ENCODE measurements at regions not wholly inside any gene's neighbourhood (a gene's known extent, or its start where the extent isn't known, plus 50 kb on each side); places are given as distances from the start of the nearest gene placed in this dataset.

DNA sequence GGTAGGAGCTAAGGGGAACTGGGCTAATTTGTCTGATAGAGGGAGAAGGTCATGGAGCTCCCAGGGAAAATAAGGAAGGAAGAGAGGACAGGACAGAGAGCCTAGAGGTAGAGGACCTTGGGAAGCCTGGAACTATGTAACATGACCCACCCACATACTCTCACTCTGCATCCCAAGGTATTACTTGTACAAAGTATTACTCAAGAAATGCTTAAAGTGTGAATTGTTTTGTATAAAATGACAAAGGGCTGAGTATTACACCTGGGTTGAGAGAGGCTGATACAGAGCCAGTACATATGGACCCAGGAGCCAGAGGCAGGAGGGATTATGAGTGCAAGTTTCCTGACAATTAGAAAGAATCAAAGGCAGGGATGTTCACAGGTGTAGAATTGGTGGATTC, 80.5 kb upstream of the ANKRD55 start:
- Histone ChIP-seq H3K27ac (ENCODE audit: low read length) (no peak overlapping the region), H3K4me3 (ENCODE audit: low read length) (no peak overlapping the region), H3K9me3 (ENCODE audit: control insufficient read depth, low read depth, low read length) (no peaks in the 10 kb centered on the region), H3K4me1 (ENCODE audit: control insufficient read depth, insufficient read depth, low read length) (peaks cover 21% of the 10 kb centered on the region), H3K27me3 (ENCODE audit: control insufficient read depth, insufficient read depth, low read length) (no peaks in the 10 kb centered on the region), H3K36me3 (ENCODE audit: control insufficient read depth, insufficient read depth, low read length) (no peaks in the 10 kb centered on the region)
- DNase-seq: no peak

DNA sequence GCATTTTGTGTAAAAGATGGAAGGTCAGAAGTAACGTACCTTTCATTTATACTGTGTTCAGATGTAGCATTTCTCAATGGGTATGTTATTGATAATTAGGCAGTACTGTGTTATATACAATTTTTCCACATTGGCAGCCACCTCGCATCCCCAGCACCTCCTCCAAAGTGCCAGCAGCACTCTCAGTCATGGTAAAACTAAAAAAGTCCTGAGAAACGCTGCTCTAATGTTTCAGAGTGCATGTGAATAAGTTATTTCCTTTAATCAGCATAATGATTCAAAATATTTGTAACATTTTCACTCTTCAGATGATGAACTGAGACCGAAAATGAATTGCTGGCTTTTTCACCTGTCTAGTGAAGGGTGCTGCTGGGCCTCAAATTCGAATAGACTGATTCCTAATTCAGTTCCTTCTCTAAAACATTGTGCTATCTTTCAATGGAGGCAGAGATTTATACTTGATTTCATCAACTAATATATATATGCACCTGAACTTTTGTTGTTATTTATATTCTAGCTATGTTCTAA, 79.9 kb upstream of the ANKRD55 start:
- DNase-seq: no peak
- no peaks in the 10 kb centered on the region for H3K36me3 ChIP-seq (ENCODE audit: control insufficient read depth, insufficient read depth, low read length)
- peaks cover 23% of the 10 kb centered on the region for H3K4me1 ChIP-seq (ENCODE audit: control insufficient read depth, insufficient read depth, low read length)
- WGBS (ENCODE audit: insufficient coverage, low lambda C conversion rate): 100% methylated on average over 2 of the region's 5 CpGs
- no peak overlapping the region for H3K27ac ChIP-seq (ENCODE audit: low read length)
- no peaks in the 10 kb centered on the region for H3K9me3 ChIP-seq (ENCODE audit: control insufficient read depth, low read depth, low read length)
- H3K4me3 ChIP-seq (ENCODE audit: low read length): no peak overlapping the region
- H3K27me3 ChIP-seq (ENCODE audit: control insufficient read depth, insufficient read depth, low read length): no peaks in the 10 kb centered on the region

DNA sequence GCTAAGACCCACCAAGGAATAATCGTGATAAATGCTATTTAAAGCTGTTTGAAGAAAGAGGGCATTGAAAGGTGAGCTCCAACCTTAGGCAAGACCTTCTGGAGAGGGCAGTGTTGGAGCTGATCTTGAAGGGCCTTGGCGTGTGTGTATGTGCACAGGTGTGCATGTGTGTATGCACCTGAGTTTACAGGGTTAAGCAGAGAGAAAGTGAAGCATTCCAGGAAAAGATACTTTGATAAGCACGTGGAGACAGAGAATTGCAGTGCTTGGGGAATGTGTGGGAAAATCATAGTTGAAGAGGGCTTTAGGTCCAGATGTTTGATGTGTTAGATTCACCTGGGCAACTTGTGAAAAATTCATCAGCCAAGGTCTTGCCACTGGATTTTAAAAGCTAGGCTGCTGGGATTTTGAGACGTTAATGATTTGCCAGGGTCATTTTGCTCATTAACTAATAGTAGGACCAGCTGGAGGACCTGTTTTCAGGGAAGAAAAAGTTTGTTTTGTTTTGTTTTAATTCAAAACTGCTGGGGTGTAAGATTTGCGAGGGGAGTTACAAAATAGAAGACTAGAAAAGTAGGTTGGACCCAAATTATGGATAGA, 78.3 kb upstream of the ANKRD55 start:
- H3K4me1 ChIP-seq (ENCODE audit: control insufficient read depth, insufficient read depth, low read length): peaks cover 30% of the 10 kb centered on the region
- H3K36me3 ChIP-seq (ENCODE audit: control insufficient read depth, insufficient read depth, low read length): no peaks in the 10 kb centered on the region
- H3K27ac ChIP-seq (ENCODE audit: low read length): no peak overlapping the region
- no peak overlapping the region for H3K4me3 ChIP-seq (ENCODE audit: low read length)
- no peaks in the 10 kb centered on the region for H3K27me3 ChIP-seq (ENCODE audit: control insufficient read depth, insufficient read depth, low read length)
- peak in 1 of 2 donors; percentile 49 for DNase-seq
- WGBS (ENCODE audit: insufficient coverage, low lambda C conversion rate): 0% methylated on average over 1 of the region's 5 CpGs
- H3K9me3 ChIP-seq (ENCODE audit: control insufficient read depth, low read depth, low read length): no peaks in the 10 kb centered on the region

DNA sequence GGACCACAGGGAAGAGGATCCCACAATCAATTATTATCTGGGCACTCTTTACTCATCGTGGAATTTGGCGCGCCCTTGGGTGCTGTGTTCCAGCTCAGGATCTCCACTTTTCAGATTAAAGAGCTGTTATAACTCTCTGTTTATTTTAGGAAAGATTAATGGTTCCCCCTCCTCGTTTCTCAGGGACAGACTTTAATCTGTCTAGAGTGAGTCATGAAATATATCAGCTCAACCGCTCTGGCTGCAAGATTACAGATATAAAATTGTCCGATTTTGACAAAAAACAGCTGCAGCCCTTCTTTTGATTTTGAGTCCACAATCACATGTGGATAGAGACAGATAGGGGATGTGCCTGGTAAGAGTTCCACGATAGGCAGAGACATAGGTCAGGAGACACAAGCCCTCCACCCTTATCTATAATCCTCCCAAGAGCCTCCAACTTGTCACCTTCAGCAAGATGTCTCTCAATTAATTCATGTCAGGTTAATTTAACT, 77.6 kb upstream of the ANKRD55 start:
- H3K4me3 ChIP-seq (ENCODE audit: low read length): no peak overlapping the region
- H3K4me1 ChIP-seq (ENCODE audit: control insufficient read depth, insufficient read depth, low read length): peaks cover 30% of the 10 kb centered on the region
- no peaks in the 10 kb centered on the region for H3K36me3 ChIP-seq (ENCODE audit: control insufficient read depth, insufficient read depth, low read length)
- WGBS (ENCODE audit: insufficient coverage, low lambda C conversion rate): no CpG with 5 or more reads among the region's 7 CpGs
- no peaks in the 10 kb centered on the region for H3K27me3 ChIP-seq (ENCODE audit: control insufficient read depth, insufficient read depth, low read length)
- no peak for DNase-seq
- H3K27ac ChIP-seq (ENCODE audit: low read length): no peak overlapping the region
- no peaks in the 10 kb centered on the region for H3K9me3 ChIP-seq (ENCODE audit: control insufficient read depth, low read depth, low read length)

DNA sequence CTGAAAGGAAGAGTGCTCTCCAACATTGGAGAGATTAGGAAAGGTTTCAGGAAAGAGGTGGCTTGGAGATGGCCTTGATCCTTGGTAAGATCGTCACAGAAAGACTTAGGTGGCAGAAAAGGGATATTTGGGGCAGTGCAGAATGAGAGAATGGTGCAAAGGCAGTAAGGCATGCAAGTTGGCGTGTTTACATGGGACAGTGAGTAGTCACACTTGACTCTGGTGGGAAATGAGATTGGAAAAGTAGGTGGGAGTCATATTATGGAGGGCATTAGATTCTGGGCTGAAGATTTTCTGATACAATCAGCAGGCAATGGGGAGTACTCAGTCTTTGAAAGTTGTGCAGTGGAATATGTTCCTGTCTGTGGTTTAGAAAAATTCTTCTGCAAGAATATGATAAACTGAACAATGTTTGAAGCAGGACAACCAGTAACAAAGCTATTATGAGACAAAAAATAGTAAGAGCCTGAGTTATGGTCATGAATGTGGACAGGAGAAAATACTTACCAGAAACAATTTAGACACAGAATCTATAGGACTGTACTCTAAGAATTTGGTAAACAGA, 76.2 kb upstream of the ANKRD55 start:
- no peak overlapping the region for H3K4me3 ChIP-seq (ENCODE audit: low read length)
- DNase-seq: no peak
- H3K36me3 ChIP-seq (ENCODE audit: control insufficient read depth, insufficient read depth, low read length): no peaks in the 10 kb centered on the region
- H3K9me3 ChIP-seq (ENCODE audit: control insufficient read depth, low read depth, low read length): no peaks in the 10 kb centered on the region
- no peak overlapping the region for H3K27ac ChIP-seq (ENCODE audit: low read length)
- WGBS (ENCODE audit: insufficient coverage, low lambda C conversion rate): no CpG with 5 or more reads among the region's 2 CpGs
- no peaks in the 10 kb centered on the region for H3K27me3 ChIP-seq (ENCODE audit: control insufficient read depth, insufficient read depth, low read length)
- peaks cover 30% of the 10 kb centered on the region for H3K4me1 ChIP-seq (ENCODE audit: control insufficient read depth, insufficient read depth, low read length)

DNA sequence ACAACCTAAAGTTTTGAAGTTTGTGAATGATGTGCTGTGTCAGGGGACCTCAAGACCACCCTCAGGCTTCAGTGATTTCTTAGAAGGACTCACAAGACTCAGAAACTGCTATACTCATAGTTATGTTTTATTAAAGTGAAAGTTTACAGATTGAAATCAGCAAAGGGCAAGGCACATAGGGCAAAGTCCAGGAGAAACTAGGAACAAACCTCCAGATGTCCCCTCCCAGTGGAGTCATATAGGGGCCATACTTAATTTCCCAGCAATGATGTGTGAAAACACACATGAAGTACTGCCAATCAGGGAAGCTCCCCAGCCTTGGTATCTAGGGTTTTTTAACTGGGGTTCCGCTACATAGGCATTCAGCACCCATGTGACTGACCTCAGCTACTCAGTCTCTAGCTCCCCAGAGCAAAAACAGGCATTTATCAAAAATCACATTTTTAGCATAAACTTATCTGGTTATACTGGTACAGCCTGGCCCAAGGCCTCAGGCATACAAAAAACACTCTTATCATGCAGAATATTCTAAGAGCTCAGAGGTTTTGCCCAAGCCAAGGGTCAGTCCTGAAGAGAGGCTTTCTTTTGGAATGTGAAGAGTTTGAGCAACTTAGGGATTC, 74.7 kb upstream of the ANKRD55 start:
- Histone ChIP-seq H3K4me1 (ENCODE audit: control insufficient read depth, insufficient read depth, low read length) (peaks cover 30% of the 10 kb centered on the region), H3K4me3 (ENCODE audit: low read length) (no peak overlapping the region), H3K9me3 (ENCODE audit: control insufficient read depth, low read depth, low read length) (no peaks in the 10 kb centered on the region), H3K27ac (ENCODE audit: low read length) (peak overlapping the region; percentile 51), H3K36me3 (ENCODE audit: control insufficient read depth, insufficient read depth, low read length) (no peaks in the 10 kb centered on the region), H3K27me3 (ENCODE audit: control insufficient read depth, insufficient read depth, low read length) (no peaks in the 10 kb centered on the region)
- no CpG with 5 or more reads among the region's 1 CpG for WGBS (ENCODE audit: insufficient coverage, low lambda C conversion rate)
- DNase-seq: peak; percentile 79 to 92

DNA sequence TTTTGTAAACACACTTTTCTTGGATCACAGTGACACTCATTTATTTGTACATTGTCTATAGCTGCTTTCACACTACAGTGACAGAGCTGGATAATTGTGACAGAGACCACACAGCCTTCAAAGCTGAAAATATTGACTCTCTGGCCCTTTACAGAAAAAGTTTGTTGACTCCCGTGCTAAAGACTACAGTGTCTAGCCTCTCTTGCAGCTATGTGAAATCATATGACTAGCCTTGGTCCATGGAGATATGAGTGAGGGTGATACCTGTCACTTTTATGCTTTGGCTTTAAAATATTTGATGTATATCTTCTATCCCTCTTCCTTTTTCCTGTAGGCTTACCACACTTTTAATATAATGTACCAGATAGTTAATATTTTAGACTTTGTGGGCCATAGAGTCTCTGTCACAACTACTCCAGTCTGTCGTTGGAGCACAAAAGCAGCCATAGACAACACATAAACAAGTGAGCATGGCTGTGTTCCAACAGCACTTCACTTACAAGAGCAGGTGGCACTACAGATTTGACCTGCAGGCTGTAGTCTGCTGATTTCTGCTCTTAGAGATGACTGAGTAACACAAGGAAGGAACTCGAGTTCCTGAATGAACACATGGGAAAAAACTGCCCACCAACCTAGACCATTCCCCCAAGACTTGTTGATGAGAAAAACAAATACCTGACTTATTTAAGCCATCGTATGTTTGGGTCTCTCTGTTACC, 73.5 kb upstream of the ANKRD55 start:
- no peak for DNase-seq
- WGBS (ENCODE audit: insufficient coverage, low lambda C conversion rate): no CpG with 5 or more reads among the region's 4 CpGs

DNA sequence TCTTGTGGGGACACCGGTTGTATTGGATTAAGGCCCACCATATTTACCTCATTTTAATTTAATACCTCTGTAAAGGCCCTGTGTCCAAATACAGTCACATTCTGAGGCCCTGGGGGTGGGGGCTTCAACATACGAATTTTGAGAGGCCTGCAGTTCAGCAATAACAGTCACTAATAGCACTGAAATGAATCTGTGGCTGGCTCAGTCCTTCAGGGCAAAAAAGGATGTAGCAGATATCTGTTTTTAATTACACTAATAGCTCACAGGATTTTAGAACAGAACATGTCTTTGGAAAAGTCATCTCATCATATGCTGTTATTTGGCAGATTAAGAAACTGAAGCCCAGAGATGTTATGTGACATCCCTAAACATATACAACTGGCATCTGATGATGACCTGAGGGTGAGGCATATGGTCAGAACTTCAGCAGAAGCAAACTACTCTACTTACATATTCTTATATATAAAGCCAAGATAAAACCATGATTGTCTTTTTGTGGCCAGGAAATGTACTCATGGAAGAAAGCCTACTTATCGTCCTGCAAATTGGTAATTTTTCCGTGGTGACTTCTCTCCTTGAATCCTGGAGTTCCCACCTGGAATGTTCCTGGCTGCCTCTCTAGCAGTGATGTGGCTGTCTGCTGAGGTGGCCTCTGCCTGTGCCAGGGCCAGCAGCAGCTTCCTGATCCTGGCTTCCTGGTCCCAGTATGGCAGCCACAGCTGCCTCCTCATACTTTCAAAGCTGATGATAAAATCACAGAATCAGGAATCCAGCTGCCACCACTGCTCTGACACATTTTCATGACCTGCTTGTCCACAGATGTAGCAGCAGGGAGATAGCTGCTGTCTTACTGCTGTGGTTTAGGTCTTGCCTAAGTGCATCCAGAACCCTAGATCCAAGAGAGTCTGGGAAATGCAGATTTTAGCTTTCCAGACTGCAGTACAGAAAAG, 72.1 kb upstream of the ANKRD55 start:
- no peaks in the 10 kb centered on the region for H3K9me3 ChIP-seq (ENCODE audit: control insufficient read depth, low read depth, low read length)
- peaks cover 12% of the 10 kb centered on the region for H3K4me1 ChIP-seq (ENCODE audit: control insufficient read depth, insufficient read depth, low read length)
- no peak overlapping the region for H3K4me3 ChIP-seq (ENCODE audit: low read length)
- WGBS (ENCODE audit: insufficient coverage, low lambda C conversion rate): 100% methylated on average over 1 of the region's 4 CpGs
- no peaks in the 10 kb centered on the region for H3K36me3 ChIP-seq (ENCODE audit: control insufficient read depth, insufficient read depth, low read length)
- DNase-seq: no peak
- no peak overlapping the region for H3K27ac ChIP-seq (ENCODE audit: low read length)
- no peaks in the 10 kb centered on the region for H3K27me3 ChIP-seq (ENCODE audit: control insufficient read depth, insufficient read depth, low read length)

More for the DNA sequence above, 73.5 kb upstream of the ANKRD55 start:
- no peaks in the 10 kb centered on the region for H3K27me3 ChIP-seq (ENCODE audit: control insufficient read depth, insufficient read depth, low read length)
- no peaks in the 10 kb centered on the region for H3K36me3 ChIP-seq (ENCODE audit: control insufficient read depth, insufficient read depth, low read length)
- H3K27ac ChIP-seq (ENCODE audit: low read length): no peak overlapping the region
- H3K9me3 ChIP-seq (ENCODE audit: control insufficient read depth, low read depth, low read length): no peaks in the 10 kb centered on the region
- H3K4me1 ChIP-seq (ENCODE audit: control insufficient read depth, insufficient read depth, low read length): peaks cover 22% of the 10 kb centered on the region
- no peak overlapping the region for H3K4me3 ChIP-seq (ENCODE audit: low read length)

DNA sequence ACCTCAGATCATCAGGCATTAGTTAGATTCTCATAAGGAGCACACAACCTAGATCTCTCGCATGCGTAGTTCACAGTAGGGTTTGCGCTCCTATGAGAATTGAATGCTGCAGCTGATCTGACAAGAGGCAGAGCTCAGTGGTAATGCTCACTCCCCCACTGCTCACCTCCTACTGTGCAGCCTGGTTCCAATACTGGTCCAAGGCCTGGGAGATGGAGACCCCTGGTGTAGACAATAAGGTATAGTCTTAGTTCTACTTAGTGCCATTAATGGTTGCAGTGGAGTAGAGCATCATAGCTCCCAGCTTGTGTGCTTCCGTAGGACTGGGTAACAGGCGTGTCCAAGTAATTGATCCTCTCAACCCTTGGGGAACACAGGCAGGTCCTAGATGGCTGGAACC, 70.4 kb upstream of the ANKRD55 start:
- Histone ChIP-seq H3K4me1 (ENCODE audit: control insufficient read depth, insufficient read depth, low read length) (peaks cover 9% of the 10 kb centered on the region), H3K27me3 (ENCODE audit: control insufficient read depth, insufficient read depth, low read length) (no peaks in the 10 kb centered on the region), H3K9me3 (ENCODE audit: control insufficient read depth, low read depth, low read length) (no peaks in the 10 kb centered on the region), H3K4me3 (ENCODE audit: low read length) (no peak overlapping the region), H3K27ac (ENCODE audit: low read length) (no peak overlapping the region), H3K36me3 (ENCODE audit: control insufficient read depth, insufficient read depth, low read length) (no peaks in the 10 kb centered on the region)
- WGBS (ENCODE audit: insufficient coverage, low lambda C conversion rate): no CpG with 5 or more reads among the region's 5 CpGs
- DNase-seq: no peak

DNA sequence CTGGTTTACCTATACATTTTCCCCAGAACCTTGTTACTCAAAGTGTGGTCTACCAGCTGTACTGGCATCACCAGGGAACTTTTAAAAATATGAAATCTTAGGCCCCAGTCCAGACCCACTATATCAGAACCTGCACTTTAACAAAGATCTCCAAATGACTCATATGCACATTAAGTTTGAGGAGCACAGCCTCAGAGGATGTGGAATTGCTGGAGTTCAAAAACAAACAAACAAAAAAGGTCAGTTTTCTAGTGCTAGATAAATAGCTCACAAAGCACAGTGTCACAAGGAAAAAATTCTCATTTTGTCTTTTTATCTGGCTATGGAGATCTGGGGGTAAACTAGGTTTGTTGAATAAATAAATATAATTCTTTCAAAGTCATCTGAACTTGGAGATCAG, 68.9 kb upstream of the ANKRD55 start:
- no peak for DNase-seq
- no peak overlapping the region for H3K27ac ChIP-seq (ENCODE audit: low read length)
- H3K4me1 ChIP-seq (ENCODE audit: control insufficient read depth, insufficient read depth, low read length): no peaks in the 10 kb centered on the region
- H3K27me3 ChIP-seq (ENCODE audit: control insufficient read depth, insufficient read depth, low read length): no peaks in the 10 kb centered on the region
- H3K4me3 ChIP-seq (ENCODE audit: low read length): no peak overlapping the region
- H3K9me3 ChIP-seq (ENCODE audit: control insufficient read depth, low read depth, low read length): no peaks in the 10 kb centered on the region
- no peaks in the 10 kb centered on the region for H3K36me3 ChIP-seq (ENCODE audit: control insufficient read depth, insufficient read depth, low read length)
